HG03175 (cell line): ENCODE measurements at regions not wholly inside any gene's neighbourhood (a gene's known extent, or its start where the extent isn't known, plus 50 kb on each side); places are given as distances from the start of the nearest gene placed in this dataset.

Experiments
- ATAC-seq: cut with Tn5 transposase; IDR thresholded peaks from one replicate; pipeline ENCODE4 v1.9.1; 2021; ENCODE audit warnings: mild to moderate bottlenecking, moderate library complexity; ENCODE audit not compliant: unreplicated experiment

GRCh38 chr18:51397347-51397962 lies 200.0 kb upstream of the MEX3C start:
- ATAC-seq, result no peak

DNA sequence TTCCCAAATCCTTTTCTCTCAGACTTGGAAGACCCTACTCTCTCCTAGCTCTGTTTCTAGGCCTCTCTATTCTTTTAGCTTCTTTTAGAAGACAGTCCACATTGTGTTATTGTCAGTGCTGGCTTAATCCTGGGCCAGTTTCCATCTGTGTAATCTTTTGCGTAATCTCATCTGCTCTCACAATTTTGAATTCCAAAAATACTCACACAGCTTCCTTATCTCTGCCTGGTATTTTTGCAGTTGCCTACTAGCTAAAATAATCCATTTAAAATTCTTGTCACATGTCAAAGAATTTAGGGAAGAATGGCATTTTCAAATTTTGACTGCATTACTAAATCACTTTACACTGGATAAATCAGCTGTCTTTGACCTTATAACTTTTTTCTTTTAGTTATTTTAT lies 200.6 kb upstream of the MEX3C start:
- no peak for ATAC-seq

- no peak for ATAC-seq
Measured at GRCh38 chr18:51399491-51400122, 202.1 kb upstream of the MEX3C start.

DNA sequence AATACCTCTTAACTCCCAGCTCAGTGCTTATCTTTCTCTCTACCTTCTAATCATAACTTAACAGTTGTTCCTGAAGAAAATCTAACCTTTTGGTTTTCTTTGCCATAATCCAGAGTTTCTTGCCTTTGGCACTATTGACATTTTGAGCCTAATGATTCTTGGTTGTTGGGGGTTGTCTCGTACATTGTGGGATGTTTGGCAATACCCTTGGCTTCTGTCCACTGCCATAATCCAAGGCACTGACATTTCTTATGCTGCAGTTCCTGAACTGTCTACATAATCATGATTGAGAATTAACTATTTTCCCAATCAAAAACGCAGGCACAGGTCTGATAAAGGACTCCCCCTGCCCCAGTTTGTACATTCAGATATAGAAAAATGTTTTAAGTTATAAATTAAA lies 203.2 kb upstream of the MEX3C start:
- ATAC-seq, result no peak

DNA sequence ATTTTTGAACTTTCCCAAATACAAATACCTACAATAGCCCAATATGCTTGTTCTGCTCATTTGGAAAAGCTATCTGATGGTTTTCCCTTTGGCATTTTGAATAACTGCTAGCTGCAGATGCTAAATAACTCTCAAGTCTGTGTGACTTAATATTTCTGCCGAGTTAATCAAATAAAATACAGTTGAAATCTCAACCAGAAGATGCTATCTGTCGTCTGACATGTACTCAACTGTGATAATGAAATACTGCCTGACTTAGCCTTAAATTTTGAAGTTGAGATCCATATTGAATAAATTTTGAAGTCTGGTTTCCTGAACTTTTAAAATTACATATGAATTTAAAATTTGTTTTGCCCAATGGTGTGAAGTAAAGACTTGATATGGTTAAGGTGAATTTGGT lies 204.4 kb upstream of the MEX3C start:
- no peak for ATAC-seq

- no peak for ATAC-seq
Measured at GRCh38 chr18:51404620-51405019, 207.1 kb upstream of the MEX3C start.

DNA sequence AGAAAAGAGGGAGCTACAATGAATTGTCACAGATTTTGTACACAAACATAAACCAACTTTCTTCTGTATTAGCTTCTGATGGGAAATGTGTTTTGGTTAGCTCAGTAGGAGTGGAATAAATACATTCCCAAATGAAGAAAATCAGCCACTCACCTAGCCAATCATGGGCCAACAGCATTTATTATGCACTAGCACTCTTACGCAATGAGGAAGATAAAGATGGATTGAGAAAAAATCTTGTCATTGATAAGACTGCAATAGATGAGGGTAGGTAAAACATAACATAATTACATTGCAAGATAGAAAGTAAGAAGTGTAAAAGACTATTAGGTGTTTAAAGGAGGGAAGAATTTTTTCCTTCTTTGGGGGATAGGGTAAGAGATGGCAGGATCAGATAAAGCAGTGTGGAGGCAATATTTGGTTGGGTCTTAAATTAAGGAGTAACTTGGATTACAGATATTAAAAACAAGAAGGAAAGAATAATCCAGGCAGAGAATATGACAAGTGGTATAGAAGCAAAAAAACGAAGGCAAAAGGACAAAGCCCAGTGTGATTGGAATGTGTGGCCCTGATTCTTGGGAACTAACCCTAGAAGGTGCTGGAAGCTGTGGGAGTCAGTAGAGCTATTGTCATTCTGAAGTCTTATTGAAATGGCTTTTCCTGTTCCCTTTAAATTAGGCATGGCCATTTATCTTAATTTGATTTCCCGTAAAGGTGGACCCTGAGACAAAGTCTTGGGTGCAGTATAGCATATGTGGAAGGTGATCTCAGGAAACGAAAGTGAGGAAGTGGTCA lies 208.4 kb upstream of the MEX3C start:
- ATAC-seq, result no peak

- no peak for ATAC-seq
Measured at GRCh38 chr18:51417643-51418483, 220.4 kb upstream of the MEX3C start.

DNA sequence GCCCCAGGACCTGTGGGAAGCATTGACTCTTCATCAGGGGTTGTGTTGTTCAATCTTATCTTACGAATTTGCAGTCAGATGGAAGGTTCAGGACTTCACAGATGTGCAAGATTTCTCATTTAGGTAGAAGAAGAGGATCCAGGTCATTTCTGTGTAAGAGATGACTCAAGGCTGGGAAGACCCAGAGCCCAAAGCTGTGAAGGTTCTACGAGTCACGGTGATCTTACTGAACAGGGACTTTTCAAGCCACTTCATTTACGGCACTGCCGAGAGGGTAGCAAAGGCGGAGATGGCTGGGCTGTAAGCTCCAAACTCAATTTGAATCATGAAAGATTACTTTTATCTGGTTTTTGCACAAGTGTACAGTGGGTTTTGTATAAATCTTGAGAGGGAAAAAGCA lies 228.0 kb upstream of the MEX3C start:
- peak; percentile 55 for ATAC-seq

- ATAC-seq, result peak; percentile 50
Measured at GRCh38 chr18:51425889-51426288, 228.4 kb upstream of the MEX3C start.

GRCh38 chr18:51426996-51427395 lies 229.5 kb upstream of the MEX3C start:
- no peak for ATAC-seq

- ATAC-seq, result no peak
Measured at GRCh38 chr18:51429644-51430043, 232.2 kb upstream of the MEX3C start.

GRCh38 chr18:51430538-51430937 lies 233.1 kb upstream of the MEX3C start:
- no peak for ATAC-seq

DNA sequence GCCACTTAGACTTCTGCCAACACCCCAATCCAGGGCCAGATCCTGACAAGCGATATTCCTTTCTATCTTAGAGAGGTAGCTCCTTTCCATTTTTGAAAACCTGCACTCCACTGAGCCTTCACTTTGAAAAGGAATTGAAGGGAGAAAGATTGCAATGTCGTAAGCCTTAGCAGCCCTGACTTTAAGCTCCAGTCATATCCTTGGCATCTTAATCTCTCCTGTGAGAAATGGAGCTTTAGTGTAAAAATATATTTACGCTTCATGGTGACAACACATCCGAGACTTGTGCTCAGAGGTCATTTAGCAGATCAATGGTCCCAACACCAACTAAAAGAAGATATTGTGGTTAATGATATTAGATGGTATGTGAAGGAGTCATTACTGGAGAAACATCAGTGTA lies 235.8 kb upstream of the MEX3C start:
- no peak for ATAC-seq

- ATAC-seq, result no peak
Measured at GRCh38 chr18:51433881-51434280, 236.4 kb upstream of the MEX3C start.

DNA sequence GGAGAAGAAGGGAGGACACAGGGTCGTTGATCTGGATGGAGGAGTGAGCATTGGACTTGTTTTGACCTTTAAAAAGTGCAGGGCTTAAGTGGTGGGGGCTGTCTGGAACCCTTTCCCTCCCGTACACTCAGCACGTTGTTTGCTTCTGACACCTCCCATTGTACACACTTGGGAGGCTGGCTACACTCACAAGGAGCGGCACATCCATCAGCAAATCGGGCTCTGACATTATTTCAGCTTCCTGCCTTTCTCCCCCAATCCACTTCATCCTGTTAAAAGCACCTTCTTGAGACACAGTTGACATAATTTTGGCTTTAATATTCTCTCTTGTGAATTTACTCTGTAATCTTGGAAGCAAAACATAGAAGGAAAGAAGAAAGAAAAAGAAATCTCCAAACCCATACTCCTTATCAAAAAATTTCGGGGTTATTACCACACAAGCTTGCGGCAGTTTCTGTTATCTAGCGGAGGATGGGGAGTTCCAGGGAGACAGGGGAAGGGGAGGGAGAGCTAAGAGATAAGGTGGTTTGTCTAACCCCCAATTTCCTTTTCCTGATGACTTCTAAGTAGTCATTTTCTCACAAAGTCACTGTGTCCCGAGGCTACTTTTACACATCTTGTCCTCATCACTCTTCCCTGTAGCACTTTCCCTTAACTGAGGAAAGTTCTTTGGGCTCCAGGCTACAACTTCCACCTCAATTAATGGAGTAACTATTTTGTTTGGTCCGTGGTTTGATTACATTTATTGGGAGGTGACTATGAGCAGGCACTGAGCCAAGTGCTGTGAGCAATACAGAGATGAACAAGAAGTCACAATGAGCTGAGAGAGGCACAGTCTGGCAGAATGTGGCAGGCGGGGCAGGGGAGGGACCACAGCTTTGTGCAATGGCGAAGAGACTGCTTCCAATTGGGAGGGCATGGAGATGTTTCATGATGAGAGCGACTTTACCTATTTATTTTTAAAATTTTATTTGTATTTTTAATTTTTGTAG lies 240.1 kb upstream of the MEX3C start:
- ATAC-seq, result no peak

DNA sequence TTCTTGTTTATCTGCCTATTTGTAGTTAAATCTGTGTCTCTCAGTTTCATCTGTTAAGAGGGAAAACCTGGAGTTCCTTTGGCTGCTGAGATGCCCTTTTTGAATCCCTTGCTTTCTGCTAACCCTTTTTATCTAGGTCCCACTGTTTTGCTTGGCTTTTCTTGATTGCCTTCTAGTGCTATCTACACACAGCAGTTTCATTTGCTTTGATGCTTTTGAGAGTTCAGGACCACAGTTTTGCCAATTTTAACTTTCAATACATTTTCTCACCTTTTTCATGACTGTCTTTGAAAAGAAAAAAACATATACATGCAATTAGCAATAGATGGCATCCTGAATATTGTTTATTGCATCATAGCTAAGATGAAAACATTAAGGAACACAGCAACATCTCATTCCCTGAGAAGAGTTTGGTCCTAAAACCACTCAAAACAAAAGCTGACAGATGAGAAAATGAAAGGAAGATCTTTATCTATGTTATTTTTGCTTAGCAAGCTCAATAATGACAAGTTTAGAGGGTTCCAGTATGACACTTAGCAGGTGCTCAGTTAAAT lies 241.4 kb upstream of the MEX3C start:
- ATAC-seq, result no peak

GRCh38 chr18:51442012-51442411 lies 244.5 kb upstream of the MEX3C start:
- ATAC-seq, result no peak

DNA sequence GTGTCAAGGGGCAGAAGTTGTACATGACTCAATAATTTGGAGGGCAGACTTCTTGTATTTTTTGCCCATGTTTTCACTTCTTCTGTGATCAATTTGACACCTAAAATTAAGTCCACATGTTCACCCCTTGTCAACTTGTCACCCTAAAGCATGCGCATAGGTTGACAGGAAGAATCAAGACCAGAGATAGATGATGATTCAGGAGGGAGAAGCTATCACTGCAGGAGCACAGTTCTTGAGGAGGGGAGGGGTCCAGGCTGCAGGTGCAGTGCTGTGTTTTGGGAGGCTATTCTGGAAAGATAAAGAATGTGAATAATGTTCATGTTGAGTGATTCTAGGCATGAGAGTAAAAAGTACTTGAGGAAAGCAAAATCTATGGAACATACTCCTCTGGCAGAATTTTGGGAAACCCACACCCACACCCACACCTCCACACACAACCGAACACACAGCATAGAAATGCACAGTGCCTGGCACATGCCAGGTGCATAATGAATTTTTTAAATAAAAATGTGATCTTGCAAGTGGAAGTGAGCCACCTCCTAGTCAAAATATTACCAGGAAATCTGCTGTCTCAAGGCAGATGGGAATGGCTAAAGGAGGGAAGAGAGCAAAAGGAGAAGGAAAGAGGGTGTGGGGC lies 249.2 kb upstream of the MEX3C start:
- no peak for ATAC-seq
